Endothelial cell of umbilical vein (primary cell): ENCODE measurements at regions not wholly inside any gene's neighbourhood (a gene's known extent, or its start where the extent isn't known, plus 50 kb on each side); places are given as distances from the start of the nearest gene placed in this dataset.

Source experiments
- BruUV-seq: library from RNA; stranded (reverse); fragments of 400-500 nt; replicated peaks from 2 replicates; lab custom pipeline; 2021; lab: Mats Ljungman, UMichigan
- CTCF ChIA-PET: fragments of 300-600, 350-600 bp; sonication (Branson Sonifier 250); formaldehyde crosslinking; loops from one replicate; lab custom pipeline; 2021; ENCODE audit warnings: antibody characterized with exemption, inconsistent platforms; lab: Charles Lee
- POLR2A ChIA-PET: fragments of 300-600, 350-600 bp; sonication (Branson Sonifier 250); formaldehyde crosslinking; loops from one replicate; lab custom pipeline; 2021; ENCODE audit warnings: antibody characterized with exemption, inconsistent platforms; lab: Charles Lee
- DNase-seq: peaks from one replicate; pipeline ENCODE4 v3.0.0-alpha.2; 2011; ENCODE audit warnings: low read depth, low spot score
- FAIRE-seq: peaks from 2 replicates; lab custom pipeline; 2011; peaks lifted over from hg19 to GRCh38; lab: Jason Lieb, UNC
- H2AFZ ChIP-seq: 2 replicates; pipeline ENCODE4 v1.6.0; 2012; ENCODE audit warnings: low read depth, low read length, control low read depth, inconsistent platforms
- H3K27ac ChIP-seq: 2 replicates; pipeline ENCODE4 v1.5.1; 2011; ENCODE audit warnings: low read depth, mild to moderate bottlenecking, control low read depth, low read length, moderate library complexity; ENCODE audit not compliant: insufficient read depth
- H3K27me3 ChIP-seq, 2 experiments: 2 replicates each; pipeline versions ENCODE4 v1.6.0 to v1.6.1; 2011; ENCODE audit warnings: low read length in 2 of 2, mixed read lengths in 1 of 2; ENCODE audit not compliant: control insufficient read depth in 2 of 2, insufficient read depth in 2 of 2
- H3K36me3 ChIP-seq, 2 experiments: 2 replicates in 1 of 2; 3 replicates in 1 of 2; pipeline ENCODE4 v1.5.1; 2011; ENCODE audit warnings: low read length in 2 of 2, mild to moderate bottlenecking in 1 of 2, moderate library complexity in 1 of 2; ENCODE audit not compliant: control insufficient read depth in 2 of 2, insufficient read depth in 2 of 2; ENCODE audit errors: extremely low read depth in 1 of 2
- H3K4me1 ChIP-seq: 3 replicates; pipeline ENCODE4 v1.5.1; 2011; ENCODE audit warnings: mild to moderate bottlenecking, low read length; ENCODE audit not compliant: control insufficient read depth, insufficient read depth; ENCODE audit errors: extremely low read depth
- H3K4me2 ChIP-seq: 2 replicates; pipeline ENCODE4 v1.6.1; 2011; ENCODE audit warnings: low read length, control low read depth, mixed read lengths; ENCODE audit not compliant: insufficient read depth
- H3K4me3 ChIP-seq, 3 experiments: fragments of 200-600 bp in 1 of 3; sonication (generic), shearing (Covaris generic) in 1 of 3; replicated peaks in 1 of 3; 2 replicates each; pipeline ENCODE4 v1.5.1; 2011 to 2016; ENCODE audit warnings: control low read depth in 3 of 3, low read length in 3 of 3, mild to moderate bottlenecking in 2 of 3, inconsistent platforms in 1 of 3, low read depth in 1 of 3, moderate library complexity in 1 of 3; ENCODE audit not compliant: insufficient read depth in 1 of 3
- H3K79me2 ChIP-seq: 2 replicates; pipeline ENCODE4 v1.6.0; 2012; ENCODE audit warnings: low read length, inconsistent platforms; ENCODE audit not compliant: control insufficient read depth, insufficient read depth
- H3K9ac ChIP-seq: replicated peaks from 2 replicates; pipeline ENCODE3; 2011; ENCODE audit warnings: low read length, control low read depth; ENCODE audit not compliant: insufficient read depth; ENCODE audit errors: extremely low read depth
- H3K9me1 ChIP-seq: replicated peaks from 3 replicates; pipeline ENCODE4 v1.6.0; 2011; ENCODE audit warnings: mild to moderate bottlenecking, low read length; ENCODE audit not compliant: control insufficient read depth, insufficient read depth; ENCODE audit errors: extremely low read depth
- H3K9me3 ChIP-seq: replicated peaks from 2 replicates; pipeline ENCODE4 v1.5.1; 2012; ENCODE audit warnings: low read length, inconsistent platforms; ENCODE audit not compliant: control insufficient read depth, insufficient read depth
- H4K20me1 ChIP-seq: replicated peaks from 2 replicates; pipeline ENCODE3; 2011; ENCODE audit warnings: mild to moderate bottlenecking, low read length; ENCODE audit not compliant: control insufficient read depth, insufficient read depth; ENCODE audit errors: extremely low read depth
- CTCF ChIP-seq, 2 donors: IDR thresholded peaks; 1 replicate in 1 of 2; 2 replicates in 1 of 2; pipeline ENCODE4 v1.5.1; 2011; ENCODE audit warnings: low read length in 2 of 2, mild to moderate bottlenecking in 2 of 2, moderate library complexity in 2 of 2, control low read depth in 1 of 2, inconsistent platforms in 1 of 2, low read depth in 1 of 2; ENCODE audit not compliant: insufficient read depth in 1 of 2; ENCODE audit errors: extremely low read depth in 1 of 2
- EZH2 ChIP-seq: IDR thresholded peaks from 2 replicates; pipeline ENCODE4 v1.6.1; 2012; ENCODE audit warnings: borderline replicate concordance, low read depth, mild to moderate bottlenecking, moderate library complexity, low read length, inconsistent platforms; ENCODE audit not compliant: severe bottlenecking
- FOS ChIP-seq: IDR thresholded peaks from 2 replicates; pipeline ENCODE4 v1.6.1; 2011; ENCODE audit warnings: mild to moderate bottlenecking, low read length, moderate library complexity, borderline replicate concordance; ENCODE audit not compliant: insufficient read depth
- GATA2 ChIP-seq: IDR thresholded peaks from 2 replicates; pipeline ENCODE4 v1.7.0; 2011; ENCODE audit warnings: low read depth, mild to moderate bottlenecking, moderate library complexity, mixed read lengths, low read length; ENCODE audit not compliant: insufficient read length, insufficient read depth
- MYC ChIP-seq: IDR thresholded peaks from one replicate; pipeline ENCODE4 v1.6.1; 2011; ENCODE audit warnings: mild to moderate bottlenecking, low read depth, low read length
- POLR2AphosphoS5 ChIP-seq: IDR thresholded peaks from 2 replicates; pipeline ENCODE4 v1.6.1; 2012; ENCODE audit warnings: low read depth, mild to moderate bottlenecking, control low read depth, low read length, moderate library complexity; ENCODE audit not compliant: insufficient read depth
- dilution Hi-C: fragments of 300-500 bp; cut with MboI; formaldehyde crosslinking; loops from one replicate; pipeline ENCODE4 v1.15.0; 2019; ENCODE audit warnings: low sequenced_read_pairs; ENCODE audit not compliant: extremely low pct_ligation_motif_present
- intact Hi-C: fragments of 100-400 bp; cut with micrococcal nuclease; formaldehyde crosslinking; loops from one replicate; pipeline ENCODE4 v1.10.0; 2022

- Histone ChIP-seq H3K4me2 (no peak overlapping the region), H2AFZ (peak overlapping the region; percentile 41), H3K9me1 (no peaks in the 10 kb centered on the region), H3K9me3 (no peaks in the 10 kb centered on the region), H3K79me2 (no peaks in the 10 kb centered on the region), H3K9ac (no peak overlapping the region), H3K4me3 (no peak overlapping the region), H3K27me3 (no peaks in the 10 kb centered on the region), H3K4me1 (no peaks in the 10 kb centered on the region), H4K20me1 (no peaks in the 10 kb centered on the region), H3K36me3 (no peaks in the 10 kb centered on the region), H3K27ac (no peak overlapping the region)
- no peak for DNase-seq
- intact Hi-C loops (no loop called here), dilution Hi-C loops (no loop called here)
- no peak for FAIRE-seq
- POLR2A ChIA-PET: no interaction called here
- no TSS peak for BruUV-seq
- CTCF ChIA-PET: interaction anchor here (0.9 kb wide), 1 partner anchor 90 kb away, joined by 3 read pairs; no protein-coding TSS in a partner anchor
- no peak for TF ChIP-seq FOS
Measured at GRCh38 chr18:29056800-29057199, 879.9 kb upstream of the CDH2 start.

GRCh38 chr18:29041976-29042375 is 865.0 kb upstream of the CDH2 start:
- Histone ChIP-seq H3K4me1 (no peaks in the 10 kb centered on the region), H3K79me2 (no peaks in the 10 kb centered on the region), H3K9me1 (no peaks in the 10 kb centered on the region), H3K36me3 (no peaks in the 10 kb centered on the region), H4K20me1 (no peaks in the 10 kb centered on the region), H3K4me3 (no peak overlapping the region), H3K27ac (no peak overlapping the region), H3K9ac (no peak overlapping the region), H3K4me2 (no peak overlapping the region), H2AFZ (no peak overlapping the region), H3K27me3 (no peaks in the 10 kb centered on the region), H3K9me3 (no peaks in the 10 kb centered on the region)
- CTCF ChIA-PET: interaction anchor here (0.8 kb wide), 1 partner anchor 62 kb away, joined by 3 read pairs; no protein-coding TSS in a partner anchor
- FAIRE-seq (no peak), DNase-seq (no peak)
- no TSS peak for BruUV-seq
- dilution Hi-C loops: no loop called here
- no peak for TF ChIP-seq MYC
- TF ChIP-seq CTCF (IDR thresholded peaks at IDR 0.05; ENCODE audit: extremely low read depth in 1 of 2, insufficient read depth in 1 of 2, low read depth in 1 of 2, low read length in 2 of 2): no peak
- TF ChIP-seq GATA2: no peak
- TF ChIP-seq POLR2AphosphoS5: no peak
- no peak for TF ChIP-seq EZH2
- intact Hi-C loops: no loop called here
- POLR2A ChIA-PET: no interaction called here
